NB4 (cell line): ENCODE measurements at regions not wholly inside any gene's neighbourhood (a gene's known extent, or its start where the extent isn't known, plus 50 kb on each side); places are given as distances from the start of the nearest gene placed in this dataset.

Experiments used
- DNase-seq: peaks from one replicate; pipeline ENCODE4 v3.0.0; 2010; ENCODE audit warnings: low read depth
- H3K4me3 ChIP-seq: one replicate; pipeline ENCODE4 v1.5.1; 2011; ENCODE audit warnings: mild to moderate bottlenecking, low read depth, low read length, moderate library complexity
- MYC ChIP-seq: IDR thresholded peaks from 2 replicates; pipeline ENCODE4 v1.6.1; 2011; ENCODE audit warnings: low read depth, low read length
- POLR2A ChIP-seq: IDR thresholded peaks from 2 replicates; pipeline ENCODE4 v1.6.1; 2011; ENCODE audit warnings: mild to moderate bottlenecking; ENCODE audit not compliant: insufficient read length; ENCODE audit errors: extremely low read depth
- TF ChIP-seq, protein P1 (sequence below): IDR thresholded peaks from 2 replicates; pipeline ENCODE4 v1.6.1; 2011; ENCODE audit warnings: low read depth, low read length
- TF ChIP-seq, protein P2 (sequence below): IDR thresholded peaks from one replicate; pipeline ENCODE4 v1.5.1; 2012; ENCODE audit warnings: low read depth, low read length

DNA sequence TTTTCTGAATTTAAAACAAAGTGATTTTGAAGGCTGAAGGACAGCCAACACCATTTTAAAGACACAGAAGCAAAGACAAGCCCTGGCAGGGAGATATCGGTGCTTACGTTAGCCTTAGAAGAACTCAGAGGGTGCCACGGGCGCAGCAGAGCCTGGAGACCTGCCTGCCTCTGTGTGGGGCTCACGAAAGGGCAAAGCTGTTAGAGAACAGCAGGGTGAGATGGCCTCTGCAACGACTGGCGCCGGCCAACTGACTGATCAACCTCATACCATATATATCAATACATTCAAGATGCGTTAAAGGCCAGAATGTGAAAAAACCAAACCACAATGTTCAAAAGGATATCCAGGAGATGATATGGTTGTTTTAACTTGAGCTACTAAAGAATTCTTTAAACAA is 151.0 kb upstream of the RPS6KA2 start:
- H3K4me3 ChIP-seq = no peak overlapping the region
- TF ChIP-seq, protein P1, sequence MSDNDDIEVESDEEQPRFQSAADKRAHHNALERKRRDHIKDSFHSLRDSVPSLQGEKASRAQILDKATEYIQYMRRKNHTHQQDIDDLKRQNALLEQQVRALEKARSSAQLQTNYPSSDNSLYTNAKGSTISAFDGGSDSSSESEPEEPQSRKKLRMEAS = no peak
- TF ChIP-seq POLR2A = no peak
- no peak for TF ChIP-seq MYC
- TF ChIP-seq, protein P2, sequence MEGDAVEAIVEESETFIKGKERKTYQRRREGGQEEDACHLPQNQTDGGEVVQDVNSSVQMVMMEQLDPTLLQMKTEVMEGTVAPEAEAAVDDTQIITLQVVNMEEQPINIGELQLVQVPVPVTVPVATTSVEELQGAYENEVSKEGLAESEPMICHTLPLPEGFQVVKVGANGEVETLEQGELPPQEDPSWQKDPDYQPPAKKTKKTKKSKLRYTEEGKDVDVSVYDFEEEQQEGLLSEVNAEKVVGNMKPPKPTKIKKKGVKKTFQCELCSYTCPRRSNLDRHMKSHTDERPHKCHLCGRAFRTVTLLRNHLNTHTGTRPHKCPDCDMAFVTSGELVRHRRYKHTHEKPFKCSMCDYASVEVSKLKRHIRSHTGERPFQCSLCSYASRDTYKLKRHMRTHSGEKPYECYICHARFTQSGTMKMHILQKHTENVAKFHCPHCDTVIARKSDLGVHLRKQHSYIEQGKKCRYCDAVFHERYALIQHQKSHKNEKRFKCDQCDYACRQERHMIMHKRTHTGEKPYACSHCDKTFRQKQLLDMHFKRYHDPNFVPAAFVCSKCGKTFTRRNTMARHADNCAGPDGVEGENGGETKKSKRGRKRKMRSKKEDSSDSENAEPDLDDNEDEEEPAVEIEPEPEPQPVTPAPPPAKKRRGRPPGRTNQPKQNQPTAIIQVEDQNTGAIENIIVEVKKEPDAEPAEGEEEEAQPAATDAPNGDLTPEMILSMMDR = no peak
- no peak for DNase-seq

DNA sequence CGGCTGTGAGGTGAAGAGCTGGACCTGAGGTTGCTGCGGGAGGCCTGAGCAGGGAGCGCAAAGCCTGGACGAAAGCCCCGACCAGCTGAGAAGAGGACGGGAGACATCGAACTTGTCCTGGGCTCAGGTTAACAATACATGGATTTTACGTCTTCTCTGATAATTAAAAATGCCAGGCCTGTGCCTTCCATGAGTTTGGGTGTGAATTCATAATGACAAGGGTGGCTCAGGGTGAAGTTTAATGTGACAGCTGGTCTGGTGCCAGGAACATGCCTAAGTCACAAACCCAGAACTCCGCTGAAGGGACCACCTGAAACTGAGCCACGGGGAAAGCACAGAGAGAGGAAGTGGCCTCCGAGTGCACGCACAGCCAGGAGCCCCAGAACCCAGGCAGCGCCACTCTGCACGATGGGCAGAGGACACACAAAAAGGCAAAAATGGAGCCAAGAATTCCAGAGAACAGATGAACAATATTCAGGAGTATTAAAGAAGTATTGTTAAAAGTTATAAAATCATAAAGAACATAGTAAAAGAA is 150.1 kb upstream of the RPS6KA2 start:
- DNase-seq = no peak
- TF ChIP-seq POLR2A (no peak), MYC (no peak)
- TF ChIP-seq, protein P1 = no peak
- TF ChIP-seq, protein P2 = no peak
- H3K4me3 ChIP-seq = no peak overlapping the region

GRCh38 chr6:166776571-166776970 is 149.5 kb upstream of the RPS6KA2 start:
- no peak overlapping the region for H3K4me3 ChIP-seq
- no peak for DNase-seq
- TF ChIP-seq, protein P2 = no peak
- TF ChIP-seq POLR2A = no peak
- TF ChIP-seq MYC = no peak
- TF ChIP-seq, protein P1 = no peak

DNA sequence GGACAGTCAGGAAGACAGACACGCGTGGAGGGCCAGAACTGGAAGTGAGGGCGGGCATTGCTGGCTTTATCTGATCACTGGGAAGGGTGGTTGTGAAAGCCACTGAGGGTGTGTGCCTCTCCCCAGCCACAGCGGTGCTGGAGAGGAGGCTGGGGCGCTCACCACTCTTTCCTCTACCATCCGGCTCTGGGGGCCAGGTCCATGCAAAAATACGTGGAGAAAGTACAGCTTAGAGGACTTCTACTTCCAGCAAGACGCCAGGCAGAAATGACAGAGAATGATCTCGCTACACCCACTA is 148.8 kb upstream of the RPS6KA2 start:
- no peak overlapping the region for H3K4me3 ChIP-seq
- TF ChIP-seq MYC = no peak
- TF ChIP-seq, protein P2 = no peak
- TF ChIP-seq POLR2A = no peak
- TF ChIP-seq, protein P1 = no peak
- DNase-seq = no peak

DNA sequence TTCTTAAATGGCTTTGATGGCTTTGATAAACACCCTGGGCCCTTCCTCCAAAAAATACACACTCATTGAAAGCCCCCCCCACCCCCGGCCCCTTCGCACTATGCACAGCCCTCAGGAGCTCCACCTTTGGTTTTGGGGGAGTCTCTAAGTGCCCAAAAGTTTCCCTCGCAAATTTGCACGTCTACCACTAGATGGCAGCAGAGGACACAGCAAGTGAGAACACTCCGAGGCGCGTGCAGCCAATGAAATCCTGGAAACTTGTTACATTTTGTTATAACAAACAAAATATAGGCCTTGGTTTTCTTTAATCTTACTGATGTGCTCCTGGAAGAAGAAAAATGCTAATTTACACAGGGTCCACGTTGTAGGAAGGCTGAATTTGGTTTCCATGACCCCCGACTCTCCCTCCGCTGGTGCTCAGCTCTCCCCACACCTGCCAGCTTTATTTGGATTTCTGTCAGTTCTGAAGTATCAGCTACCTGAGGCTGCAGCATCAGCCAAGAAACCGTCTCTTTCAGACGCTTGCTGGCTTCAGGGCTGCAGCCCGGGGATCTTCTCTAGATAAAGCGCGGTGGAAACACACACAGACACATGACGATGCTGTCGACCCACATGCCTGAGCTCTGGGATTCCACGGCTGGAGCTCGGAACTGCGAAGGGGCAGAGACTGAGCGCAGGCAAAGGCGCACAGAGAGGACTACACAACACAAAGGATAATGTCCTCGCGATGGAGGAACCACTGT is 148.3 kb upstream of the RPS6KA2 start:
- H3K4me3 ChIP-seq = no peak overlapping the region
- peak; percentile 85 for DNase-seq
- peak; percentile 39; the same call in 1 of the 2 replicates for TF ChIP-seq MYC
- TF ChIP-seq, protein P1 = 0 out of 2 replicates have a peak, but pooled peaks have one; percentile 3
- no peak for TF ChIP-seq POLR2A
- TF ChIP-seq, protein P2 = peak; percentile 88

- H3K4me3 ChIP-seq = no peak overlapping the region
- DNase-seq = no peak
- no peak for TF ChIP-seq MYC
- TF ChIP-seq, protein P1 = 0 out of 2 replicates have a peak, but pooled peaks have one; percentile 1
Measured at GRCh38 chr6:166774770-166775169, 147.7 kb upstream of the RPS6KA2 start.
